Spleen (tissue), 11 donors: ENCODE measurements at regions not wholly inside any gene's neighbourhood (a gene's known extent, or its start where the extent isn't known, plus 50 kb on each side); places are given as distances from the start of the nearest gene placed in this dataset.

ENCODE experiments used
- DNase-seq: peaks from one replicate; pipeline ENCODE4 v3.0.0-alpha.2; 2020
- H3K27ac ChIP-seq, 8 donors: fragments of 200-600 bp; sonication (generic) in 7 of 8; 1 replicate in 4 of 8; 2 replicates in 4 of 8; pipeline versions ENCODE4 v1.5.0 to v1.8.0; 2016 to 2021; ENCODE audit warnings: inconsistent platforms in 4 of 8, mild to moderate bottlenecking in 4 of 8, moderate library complexity in 1 of 8
- H3K27me3 ChIP-seq, 7 donors: fragments of 200-600 bp; sonication (generic) in 6 of 7; replicated peaks in 1 of 7; 1 replicate in 4 of 7; 2 replicates in 3 of 7; pipeline versions ENCODE4 v1.5.0 to v1.8.0; 2016 to 2021; ENCODE audit warnings: inconsistent platforms in 3 of 7, mild to moderate bottlenecking in 1 of 7
- H3K36me3 ChIP-seq, 6 donors: fragments of 200-600 bp; sonication (generic) in 5 of 6; 1 replicate in 4 of 6; 2 replicates in 2 of 6; pipeline versions ENCODE4 v1.5.0 to v1.8.0; 2016 to 2021; ENCODE audit warnings: inconsistent platforms in 2 of 6
- H3K4me1 ChIP-seq, 6 donors: fragments of 200-600 bp; sonication (generic) in 5 of 6; 1 replicate in 3 of 6; 2 replicates in 3 of 6; pipeline versions ENCODE4 v1.5.0 to v1.8.0; 2016 to 2021; ENCODE audit warnings: inconsistent platforms in 3 of 6
- H3K4me3 ChIP-seq, 8 donors: fragments of 200-600 bp; sonication (generic) in 7 of 8; 1 replicate in 4 of 8; 2 replicates in 4 of 8; pipeline versions ENCODE4 v1.5.0 to v1.8.0; 2016 to 2021; ENCODE audit warnings: inconsistent platforms in 4 of 8, mild to moderate bottlenecking in 4 of 8, moderate library complexity in 2 of 8
- H3K9me3 ChIP-seq, 8 donors: fragments of 200-600 bp; sonication (generic) in 7 of 8; 1 replicate in 4 of 8; 2 replicates in 4 of 8; pipeline versions ENCODE4 v1.5.0 to v1.8.0; 2016 to 2021; ENCODE audit warnings: inconsistent platforms in 4 of 8
- CTCF ChIP-seq, 11 experiments: fragments of 200-600 bp in 7 of 11; fragments of 450-650 bp in 4 of 11; sonication (generic) in 4 of 11; IDR thresholded peaks in 8 of 11; conservative IDR thresholded peaks in 3 of 11; 1 replicate in 7 of 11; 2 replicates in 4 of 11; pipeline versions ENCODE4 v1.4.0 to v1.8.0; 2016 to 2021; ENCODE audit warnings: antibody characterized with exemption in 11 of 11, inconsistent platforms in 4 of 11, mild to moderate bottlenecking in 1 of 11
- POLR2A ChIP-seq, 3 donors: fragments of 450-650 bp; IDR thresholded peaks; one replicate each; pipeline ENCODE4 v1.5.1; 2017; ENCODE audit warnings: antibody characterized with exemption in 3 of 3, mild to moderate bottlenecking in 1 of 3
- POLR2AphosphoS5 ChIP-seq, 3 donors: sonication (generic); formaldehyde crosslinking; IDR thresholded peaks; one replicate each; pipeline ENCODE4 v1.5.1; 2017; ENCODE audit warnings: antibody characterized with exemption in 3 of 3
- WGBS, 5 donors: extraction: QIAGEN DNeasy Blood & Tissue Kit in 3 of 5; methylation state at CpG; one replicate each; pipeline versions ENCODE4 v1.1.5 to v1.1.7; 2013 to 2018; 5-methylcytosine and 5-hydroxymethylcytosine counted together
- intact Hi-C: fragments of 100-400 bp; cut with DNase I; formaldehyde crosslinking; loops from one replicate; pipeline ENCODE4 v1.15.0; 2023; ENCODE audit warnings: low total_unique reads
- donor health status: healthy with polysubstance abuse.
- donor health status: DM: no; HTN: no; CAD: no; lungs with moderate emphysema.
- donor health status: DM: no; HTN: no; CAD: no.
- donor health status: Bipolar disorder and iron deficiency.
- donor health status: healthy.
- donor health status: DM: no; HTN: no; CAD: no.
- donor health status: DM: yes; HTN: yes; CAD: no.

GRCh38 chr4:41366911-41367517 lies 110.3 kb downstream of the UCHL1 start:
- no peak for DNase-seq
- H3K36me3 ChIP-seq, result no peaks in the 10 kb centered on the region
- H3K4me1 ChIP-seq, result peaks cover 0 to 10% (median 2%) of the 10 kb centered on the region in 6 donors
- intact Hi-C loops, result no loop called here
- no peak overlapping the region for H3K4me3 ChIP-seq
- 62 to 75% (median 68%) methylated on average over 4 of the region's 4 CpGs for WGBS, 5 donors
- H3K27me3 ChIP-seq, result peaks cover 0 to 39% (median 0%) of the 10 kb centered on the region in 7 donors
- TF ChIP-seq CTCF (IDR thresholded peaks at IDR 0.05 in 8 of 11, conservative IDR thresholded peaks at IDR 0.05 in 3 of 11) (no peak), POLR2A (IDR thresholded peaks at IDR 0.05) (no peak), POLR2AphosphoS5 (IDR thresholded peaks at IDR 0.05) (no peak)
- H3K27ac ChIP-seq, result no peak overlapping the region
- no peaks in the 10 kb centered on the region for H3K9me3 ChIP-seq

- TF ChIP-seq POLR2AphosphoS5 (IDR thresholded peaks at IDR 0.05) (peak in 2 of 3 donors; percentile 53 to 55), POLR2A (IDR thresholded peaks at IDR 0.05) (no peak), CTCF (IDR thresholded peaks at IDR 0.05 in 8 of 11, conservative IDR thresholded peaks at IDR 0.05 in 3 of 11) (no peak)
- Histone ChIP-seq H3K27me3 (peaks cover 0 to 13% (median 0%) of the 10 kb centered on the region in 7 donors), H3K4me3 (no peak overlapping the region), H3K9me3 (no peaks in the 10 kb centered on the region), H3K4me1 (peaks cover 0 to 14% (median 3%) of the 10 kb centered on the region in 6 donors), H3K27ac (peak overlapping the region in 3 of 8 donors; percentile 10 to 50 (median 44)), H3K36me3 (no peaks in the 10 kb centered on the region)
- WGBS, 5 donors, result 5 to 19% (median 14%) methylated on average over 4 of the region's 4 CpGs
- no peak for DNase-seq
- intact Hi-C loops, result no loop called here
Measured at GRCh38 chr4:41369680-41370079, 113.0 kb downstream of the UCHL1 start.

GRCh38 chr4:41373221-41373620 lies 116.5 kb downstream of the UCHL1 start:
- peak in 2 of 3 donors; percentile 51 to 65 for TF ChIP-seq POLR2AphosphoS5 (IDR thresholded peaks at IDR 0.05)
- no peak for TF ChIP-seq CTCF (IDR thresholded peaks at IDR 0.05 in 8 of 11, conservative IDR thresholded peaks at IDR 0.05 in 3 of 11)
- no peak for TF ChIP-seq POLR2A (IDR thresholded peaks at IDR 0.05)
- intact Hi-C loops, result no loop called here
- H3K27ac ChIP-seq, result peak overlapping the region in 4 of 8 donors; percentile 1 to 47 (median 36)

GRCh38 chr4:41374490-41374889 lies 117.8 kb downstream of the UCHL1 start:
- DNase-seq, result no peak
- H3K27ac ChIP-seq, result no peak overlapping the region
- H3K4me3 ChIP-seq, result no peak overlapping the region
- WGBS, 5 donors, result 53 to 88% (median 58%) methylated on average over 3 of the region's 3 CpGs
- intact Hi-C loops, result no loop called here
- peaks cover 0 to 10% (median 3%) of the 10 kb centered on the region in 6 donors for H3K4me1 ChIP-seq
- H3K27me3 ChIP-seq, result no peaks in the 10 kb centered on the region
- peaks cover 0 to 15% (median 7%) of the 10 kb centered on the region in 8 donors for H3K9me3 ChIP-seq
- no peaks in the 10 kb centered on the region for H3K36me3 ChIP-seq
- TF ChIP-seq POLR2A (IDR thresholded peaks at IDR 0.05) (no peak), CTCF (IDR thresholded peaks at IDR 0.05 in 8 of 11, conservative IDR thresholded peaks at IDR 0.05 in 3 of 11) (no peak), POLR2AphosphoS5 (IDR thresholded peaks at IDR 0.05) (no peak)

More at GRCh38 chr4:41373221-41373620, 116.5 kb downstream of the UCHL1 start:
- 41 to 84% (median 80%) methylated on average over 3 of the region's 3 CpGs for WGBS, 5 donors
- peaks cover 0 to 2% (median 0%) of the 10 kb centered on the region in 8 donors for H3K9me3 ChIP-seq
- H3K4me1 ChIP-seq, result peaks cover 0 to 14% (median 3%) of the 10 kb centered on the region in 6 donors
- no peaks in the 10 kb centered on the region for H3K36me3 ChIP-seq
- H3K27me3 ChIP-seq, result peaks cover 0 to 5% (median 0%) of the 10 kb centered on the region in 7 donors
- H3K4me3 ChIP-seq, result no peak overlapping the region
- DNase-seq, result no peak
